Upper lobe of right lung (tissue), 1 donor: ENCODE measurements at regions not wholly inside any gene's neighbourhood (a gene's known extent, or its start where the extent isn't known, plus 50 kb on each side); places are given as distances from the start of the nearest gene placed in this dataset.
A peak's percentile ranks its signal among the peaks of the same experiment; 100 is the strongest.

ENCODE experiments used
- ATAC-seq: fragments of 200-7000 bp; cut with Tn5 transposase; one replicate; pipeline ENCODE4 v1.9.1; 2020; ENCODE audit warnings: mild to moderate bottlenecking, moderate library complexity
- DNase-seq: peaks from one replicate; pipeline ENCODE4 v3.0.0-alpha.2; 2020
- H3K27ac ChIP-seq: fragments of 200-600 bp; one replicate; pipeline ENCODE4 v1.8.0; 2022
- H3K27me3 ChIP-seq: fragments of 200-600 bp; one replicate; pipeline ENCODE4 v1.8.0; 2022; ENCODE audit warnings: mild to moderate bottlenecking
- H3K36me3 ChIP-seq: fragments of 200-600 bp; one replicate; pipeline ENCODE4 v1.8.0; 2022
- H3K4me1 ChIP-seq: fragments of 200-600 bp; one replicate; pipeline ENCODE4 v1.8.0; 2022
- H3K4me3 ChIP-seq: fragments of 200-600 bp; one replicate; pipeline ENCODE4 v1.8.0; 2022; ENCODE audit warnings: mild to moderate bottlenecking
- H3K9me3 ChIP-seq: fragments of 200-600 bp; one replicate; pipeline ENCODE4 v1.8.0; 2022
- intact Hi-C: fragments of 100-400 bp; cut with DNase I; formaldehyde crosslinking; loops from one replicate; pipeline ENCODE4 v1.11.0; 2022
- TF ChIP-seq, protein P1 (sequence below): fragments of 200-600 bp; IDR thresholded peaks from one replicate; pipeline ENCODE4 v1.8.0; 2022; ENCODE audit warnings: antibody characterized with exemption
- donor health status: DM: no; HTN: yes; CAD: no; lungs with severe emphysema.

DNA sequence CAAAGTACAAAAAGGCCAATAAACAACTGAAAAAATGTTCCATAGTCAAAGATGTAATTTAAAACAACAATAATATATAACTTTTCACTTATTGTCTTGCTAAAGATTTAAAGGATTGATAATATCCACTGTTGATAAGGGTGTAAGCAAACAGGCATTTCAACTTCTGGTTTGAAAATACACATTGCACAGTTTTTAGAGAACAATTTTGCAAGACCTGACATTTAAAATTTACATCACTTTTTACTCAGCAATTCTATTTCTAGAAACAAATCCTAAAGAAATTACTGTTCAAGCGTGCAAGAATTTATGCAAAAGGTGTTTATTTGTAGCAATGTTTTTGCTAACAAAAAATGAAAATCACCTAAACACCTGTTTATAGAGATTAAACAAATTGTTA lies 120.4 kb downstream of the TDRD15 start:
- ATAC-seq: no peak
- Histone ChIP-seq H3K9me3 (no peaks in the 10 kb centered on the region), H3K36me3 (no peaks in the 10 kb centered on the region), H3K27ac (no peak overlapping the region), H3K27me3 (no peaks in the 10 kb centered on the region), H3K4me3 (no peak overlapping the region), H3K4me1 (no peaks in the 10 kb centered on the region)
- DNase-seq: no peak
- intact Hi-C loops: no loop called here
- TF ChIP-seq, protein P1, sequence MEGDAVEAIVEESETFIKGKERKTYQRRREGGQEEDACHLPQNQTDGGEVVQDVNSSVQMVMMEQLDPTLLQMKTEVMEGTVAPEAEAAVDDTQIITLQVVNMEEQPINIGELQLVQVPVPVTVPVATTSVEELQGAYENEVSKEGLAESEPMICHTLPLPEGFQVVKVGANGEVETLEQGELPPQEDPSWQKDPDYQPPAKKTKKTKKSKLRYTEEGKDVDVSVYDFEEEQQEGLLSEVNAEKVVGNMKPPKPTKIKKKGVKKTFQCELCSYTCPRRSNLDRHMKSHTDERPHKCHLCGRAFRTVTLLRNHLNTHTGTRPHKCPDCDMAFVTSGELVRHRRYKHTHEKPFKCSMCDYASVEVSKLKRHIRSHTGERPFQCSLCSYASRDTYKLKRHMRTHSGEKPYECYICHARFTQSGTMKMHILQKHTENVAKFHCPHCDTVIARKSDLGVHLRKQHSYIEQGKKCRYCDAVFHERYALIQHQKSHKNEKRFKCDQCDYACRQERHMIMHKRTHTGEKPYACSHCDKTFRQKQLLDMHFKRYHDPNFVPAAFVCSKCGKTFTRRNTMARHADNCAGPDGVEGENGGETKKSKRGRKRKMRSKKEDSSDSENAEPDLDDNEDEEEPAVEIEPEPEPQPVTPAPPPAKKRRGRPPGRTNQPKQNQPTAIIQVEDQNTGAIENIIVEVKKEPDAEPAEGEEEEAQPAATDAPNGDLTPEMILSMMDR: no peak

- no peak for ATAC-seq
- H3K27ac ChIP-seq: no peak overlapping the region
Measured at GRCh38 chr2:21245565-21245964, 121.8 kb downstream of the TDRD15 start.

GRCh38 chr2:21249367-21249766 lies 125.6 kb downstream of the TDRD15 start:
- ATAC-seq (no peak), DNase-seq (no peak)
- H3K4me3 ChIP-seq: no peak overlapping the region
- no peaks in the 10 kb centered on the region for H3K36me3 ChIP-seq
- no peaks in the 10 kb centered on the region for H3K4me1 ChIP-seq
- no peaks in the 10 kb centered on the region for H3K27me3 ChIP-seq
- TF ChIP-seq, protein P1: no peak
- no peaks in the 10 kb centered on the region for H3K9me3 ChIP-seq
- intact Hi-C loops: no loop called here
- no peak overlapping the region for H3K27ac ChIP-seq

More at GRCh38 chr2:21245565-21245964, 121.8 kb downstream of the TDRD15 start:
- Histone ChIP-seq H3K4me1 (no peaks in the 10 kb centered on the region), H3K27me3 (no peaks in the 10 kb centered on the region), H3K9me3 (no peaks in the 10 kb centered on the region), H3K36me3 (no peaks in the 10 kb centered on the region), H3K4me3 (no peak overlapping the region)
- intact Hi-C loops: no loop called here
- TF ChIP-seq, protein P1: no peak
- DNase-seq: no peak

GRCh38 chr2:21250673-21251072 lies 126.9 kb downstream of the TDRD15 start:
- H3K9me3 ChIP-seq: no peaks in the 10 kb centered on the region
- no peaks in the 10 kb centered on the region for H3K27me3 ChIP-seq
- H3K27ac ChIP-seq: no peak overlapping the region
- H3K4me1 ChIP-seq: no peaks in the 10 kb centered on the region
- no peaks in the 10 kb centered on the region for H3K36me3 ChIP-seq
- intact Hi-C loops: no loop called here
- ATAC-seq: peak; percentile 24
- TF ChIP-seq, protein P1: no peak
- no peak for DNase-seq
- H3K4me3 ChIP-seq: no peak overlapping the region

GRCh38 chr2:21251216-21251980 lies 127.6 kb downstream of the TDRD15 start:
- H3K36me3 ChIP-seq: no peaks in the 10 kb centered on the region
- H3K4me3 ChIP-seq: no peak overlapping the region
- DNase-seq (no peak), ATAC-seq (no peak)
- TF ChIP-seq, protein P1: no peak
- H3K4me1 ChIP-seq: no peaks in the 10 kb centered on the region
- H3K27me3 ChIP-seq: no peaks in the 10 kb centered on the region
- no peaks in the 10 kb centered on the region for H3K9me3 ChIP-seq
- intact Hi-C loops: no loop called here
- no peak overlapping the region for H3K27ac ChIP-seq
